H1 (cell line): ENCODE measurements at regions not wholly inside any gene's neighbourhood (a gene's known extent, or its start where the extent isn't known, plus 50 kb on each side); places are given as distances from the start of the nearest gene placed in this dataset.

Source experiments
- CTBP2 ChIP-seq: IDR thresholded peaks from 2 replicates; pipeline ENCODE4 v1.7.0; 2011; ENCODE audit warnings: borderline replicate concordance, mild to moderate bottlenecking, moderate library complexity, mixed read lengths, low read length; ENCODE audit not compliant: insufficient read depth, insufficient read length
- JUN ChIP-seq: IDR thresholded peaks from 2 replicates; pipeline ENCODE4 v1.6.1; 2011; ENCODE audit warnings: low read depth, mild to moderate bottlenecking, improper control_type of control experiment, low read length
- SIRT6 ChIP-seq: IDR thresholded peaks from one replicate; pipeline ENCODE4 v1.7.1; 2012; ENCODE audit warnings: low read length, inconsistent platforms
- TF ChIP-seq, protein P1 (sequence below): fragments of 300-600 bp; sonication (generic); IDR thresholded peaks from 2 replicates; pipeline ENCODE4 v1.7.1; 2012; ENCODE audit warnings: low read length, moderate library complexity, mild to moderate bottlenecking, inconsistent platforms; ENCODE audit not compliant: insufficient replicate concordance

DNA sequence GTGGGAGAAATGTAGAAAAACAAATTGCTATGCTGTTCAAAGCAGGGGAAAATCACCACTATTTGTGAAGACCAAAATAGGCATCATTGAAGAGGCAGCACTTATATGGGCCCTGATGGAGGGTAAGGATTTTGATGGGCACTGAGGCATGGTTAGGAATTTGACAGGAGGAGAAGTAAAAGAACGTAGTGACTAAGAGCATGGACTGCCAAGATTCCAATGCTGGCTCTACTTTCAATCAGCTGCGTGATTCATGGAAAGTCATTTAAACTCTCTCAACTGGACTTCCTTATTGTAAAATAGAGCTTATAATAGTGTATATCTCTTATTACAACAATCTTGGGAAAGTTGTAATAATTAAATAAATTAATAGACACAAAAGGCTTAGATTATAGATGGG is 267.7 kb upstream of the G2E3 start (continued):
- TF ChIP-seq, protein P1, sequence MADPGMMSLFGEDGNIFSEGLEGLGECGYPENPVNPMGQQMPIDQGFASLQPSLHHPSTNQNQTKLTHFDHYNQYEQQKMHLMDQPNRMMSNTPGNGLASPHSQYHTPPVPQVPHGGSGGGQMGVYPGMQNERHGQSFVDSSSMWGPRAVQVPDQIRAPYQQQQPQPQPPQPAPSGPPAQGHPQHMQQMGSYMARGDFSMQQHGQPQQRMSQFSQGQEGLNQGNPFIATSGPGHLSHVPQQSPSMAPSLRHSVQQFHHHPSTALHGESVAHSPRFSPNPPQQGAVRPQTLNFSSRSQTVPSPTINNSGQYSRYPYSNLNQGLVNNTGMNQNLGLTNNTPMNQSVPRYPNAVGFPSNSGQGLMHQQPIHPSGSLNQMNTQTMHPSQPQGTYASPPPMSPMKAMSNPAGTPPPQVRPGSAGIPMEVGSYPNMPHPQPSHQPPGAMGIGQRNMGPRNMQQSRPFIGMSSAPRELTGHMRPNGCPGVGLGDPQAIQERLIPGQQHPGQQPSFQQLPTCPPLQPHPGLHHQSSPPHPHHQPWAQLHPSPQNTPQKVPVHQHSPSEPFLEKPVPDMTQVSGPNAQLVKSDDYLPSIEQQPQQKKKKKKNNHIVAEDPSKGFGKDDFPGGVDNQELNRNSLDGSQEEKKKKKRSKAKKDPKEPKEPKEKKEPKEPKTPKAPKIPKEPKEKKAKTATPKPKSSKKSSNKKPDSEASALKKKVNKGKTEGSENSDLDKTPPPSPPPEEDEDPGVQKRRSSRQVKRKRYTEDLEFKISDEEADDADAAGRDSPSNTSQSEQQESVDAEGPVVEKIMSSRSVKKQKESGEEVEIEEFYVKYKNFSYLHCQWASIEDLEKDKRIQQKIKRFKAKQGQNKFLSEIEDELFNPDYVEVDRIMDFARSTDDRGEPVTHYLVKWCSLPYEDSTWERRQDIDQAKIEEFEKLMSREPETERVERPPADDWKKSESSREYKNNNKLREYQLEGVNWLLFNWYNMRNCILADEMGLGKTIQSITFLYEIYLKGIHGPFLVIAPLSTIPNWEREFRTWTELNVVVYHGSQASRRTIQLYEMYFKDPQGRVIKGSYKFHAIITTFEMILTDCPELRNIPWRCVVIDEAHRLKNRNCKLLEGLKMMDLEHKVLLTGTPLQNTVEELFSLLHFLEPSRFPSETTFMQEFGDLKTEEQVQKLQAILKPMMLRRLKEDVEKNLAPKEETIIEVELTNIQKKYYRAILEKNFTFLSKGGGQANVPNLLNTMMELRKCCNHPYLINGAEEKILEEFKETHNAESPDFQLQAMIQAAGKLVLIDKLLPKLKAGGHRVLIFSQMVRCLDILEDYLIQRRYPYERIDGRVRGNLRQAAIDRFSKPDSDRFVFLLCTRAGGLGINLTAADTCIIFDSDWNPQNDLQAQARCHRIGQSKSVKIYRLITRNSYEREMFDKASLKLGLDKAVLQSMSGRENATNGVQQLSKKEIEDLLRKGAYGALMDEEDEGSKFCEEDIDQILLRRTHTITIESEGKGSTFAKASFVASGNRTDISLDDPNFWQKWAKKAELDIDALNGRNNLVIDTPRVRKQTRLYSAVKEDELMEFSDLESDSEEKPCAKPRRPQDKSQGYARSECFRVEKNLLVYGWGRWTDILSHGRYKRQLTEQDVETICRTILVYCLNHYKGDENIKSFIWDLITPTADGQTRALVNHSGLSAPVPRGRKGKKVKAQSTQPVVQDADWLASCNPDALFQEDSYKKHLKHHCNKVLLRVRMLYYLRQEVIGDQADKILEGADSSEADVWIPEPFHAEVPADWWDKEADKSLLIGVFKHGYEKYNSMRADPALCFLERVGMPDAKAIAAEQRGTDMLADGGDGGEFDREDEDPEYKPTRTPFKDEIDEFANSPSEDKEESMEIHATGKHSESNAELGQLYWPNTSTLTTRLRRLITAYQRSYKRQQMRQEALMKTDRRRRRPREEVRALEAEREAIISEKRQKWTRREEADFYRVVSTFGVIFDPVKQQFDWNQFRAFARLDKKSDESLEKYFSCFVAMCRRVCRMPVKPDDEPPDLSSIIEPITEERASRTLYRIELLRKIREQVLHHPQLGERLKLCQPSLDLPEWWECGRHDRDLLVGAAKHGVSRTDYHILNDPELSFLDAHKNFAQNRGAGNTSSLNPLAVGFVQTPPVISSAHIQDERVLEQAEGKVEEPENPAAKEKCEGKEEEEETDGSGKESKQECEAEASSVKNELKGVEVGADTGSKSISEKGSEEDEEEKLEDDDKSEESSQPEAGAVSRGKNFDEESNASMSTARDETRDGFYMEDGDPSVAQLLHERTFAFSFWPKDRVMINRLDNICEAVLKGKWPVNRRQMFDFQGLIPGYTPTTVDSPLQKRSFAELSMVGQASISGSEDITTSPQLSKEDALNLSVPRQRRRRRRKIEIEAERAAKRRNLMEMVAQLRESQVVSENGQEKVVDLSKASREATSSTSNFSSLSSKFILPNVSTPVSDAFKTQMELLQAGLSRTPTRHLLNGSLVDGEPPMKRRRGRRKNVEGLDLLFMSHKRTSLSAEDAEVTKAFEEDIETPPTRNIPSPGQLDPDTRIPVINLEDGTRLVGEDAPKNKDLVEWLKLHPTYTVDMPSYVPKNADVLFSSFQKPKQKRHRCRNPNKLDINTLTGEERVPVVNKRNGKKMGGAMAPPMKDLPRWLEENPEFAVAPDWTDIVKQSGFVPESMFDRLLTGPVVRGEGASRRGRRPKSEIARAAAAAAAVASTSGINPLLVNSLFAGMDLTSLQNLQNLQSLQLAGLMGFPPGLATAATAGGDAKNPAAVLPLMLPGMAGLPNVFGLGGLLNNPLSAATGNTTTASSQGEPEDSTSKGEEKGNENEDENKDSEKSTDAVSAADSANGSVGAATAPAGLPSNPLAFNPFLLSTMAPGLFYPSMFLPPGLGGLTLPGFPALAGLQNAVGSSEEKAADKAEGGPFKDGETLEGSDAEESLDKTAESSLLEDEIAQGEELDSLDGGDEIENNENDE, result no peak
- TF ChIP-seq SIRT6, result no peak
- no peak for TF ChIP-seq JUN
- TF ChIP-seq CTBP2, result no peak
